Testis (tissue), 2 donors: ENCODE measurements at regions not wholly inside any gene's neighbourhood (a gene's known extent, or its start where the extent isn't known, plus 50 kb on each side); places are given as distances from the start of the nearest gene placed in this dataset.

Source experiments
- POLR2A ChIP-seq: fragments of 450-650 bp; IDR thresholded peaks from one replicate; pipeline ENCODE4 v1.6.1; 2017; ENCODE audit warnings: antibody characterized with exemption, mild to moderate bottlenecking, moderate library complexity
- TF ChIP-seq, protein P1 (sequence below), 3 experiments: fragments of 450-650 bp in 2 of 3; fragments of 200-600 bp in 1 of 3; sonication (generic) in 1 of 3; IDR thresholded peaks; one replicate each; pipeline ENCODE4 v1.5.1; 2016 to 2019; ENCODE audit warnings: antibody characterized with exemption in 3 of 3, mild to moderate bottlenecking in 2 of 3, moderate library complexity in 1 of 3

GRCh38 chr2:167504695-167505094 lies 616.4 kb downstream of the XIRP2 start:
- TF ChIP-seq, protein P1, sequence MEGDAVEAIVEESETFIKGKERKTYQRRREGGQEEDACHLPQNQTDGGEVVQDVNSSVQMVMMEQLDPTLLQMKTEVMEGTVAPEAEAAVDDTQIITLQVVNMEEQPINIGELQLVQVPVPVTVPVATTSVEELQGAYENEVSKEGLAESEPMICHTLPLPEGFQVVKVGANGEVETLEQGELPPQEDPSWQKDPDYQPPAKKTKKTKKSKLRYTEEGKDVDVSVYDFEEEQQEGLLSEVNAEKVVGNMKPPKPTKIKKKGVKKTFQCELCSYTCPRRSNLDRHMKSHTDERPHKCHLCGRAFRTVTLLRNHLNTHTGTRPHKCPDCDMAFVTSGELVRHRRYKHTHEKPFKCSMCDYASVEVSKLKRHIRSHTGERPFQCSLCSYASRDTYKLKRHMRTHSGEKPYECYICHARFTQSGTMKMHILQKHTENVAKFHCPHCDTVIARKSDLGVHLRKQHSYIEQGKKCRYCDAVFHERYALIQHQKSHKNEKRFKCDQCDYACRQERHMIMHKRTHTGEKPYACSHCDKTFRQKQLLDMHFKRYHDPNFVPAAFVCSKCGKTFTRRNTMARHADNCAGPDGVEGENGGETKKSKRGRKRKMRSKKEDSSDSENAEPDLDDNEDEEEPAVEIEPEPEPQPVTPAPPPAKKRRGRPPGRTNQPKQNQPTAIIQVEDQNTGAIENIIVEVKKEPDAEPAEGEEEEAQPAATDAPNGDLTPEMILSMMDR (IDR thresholded peaks at IDR 0.05): no peak
- no peak for TF ChIP-seq POLR2A
